ENCODE measurements at regions not wholly inside any gene's neighbourhood (a gene's known extent, or its start where the extent isn't known, plus 50 kb on each side); places are given as distances from the start of the nearest gene placed in this dataset.

DNA sequence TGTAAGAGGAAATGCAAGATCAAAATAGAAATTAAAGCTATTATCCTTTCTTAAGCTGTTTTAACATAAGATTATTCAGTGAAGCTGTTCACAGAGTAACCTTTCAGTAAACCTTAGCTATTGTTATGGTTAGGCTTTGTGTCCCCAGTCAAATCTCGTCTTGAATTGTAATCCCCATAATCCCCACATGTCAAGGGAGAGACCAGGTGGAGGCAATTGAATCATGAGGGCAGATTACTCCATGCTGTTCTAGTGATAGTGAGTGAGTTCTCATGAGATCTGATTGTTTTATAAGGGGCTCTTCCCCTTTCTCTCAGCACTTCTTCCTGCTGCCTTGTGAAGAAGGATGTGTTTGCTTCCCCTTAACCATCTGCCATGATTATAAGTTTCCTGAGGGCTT, 424.4 kb downstream of the DSEL start:
- no peaks in the 10 kb centered on the region for H3K27me3 ChIP-seq (ENCODE audit: control insufficient read depth in 3 of 3, insufficient read depth in 3 of 3, low read length in 3 of 3)
- H3K9me3 ChIP-seq (ENCODE audit: control insufficient read depth in 3 of 3, low read length in 3 of 3), result no peaks in the 10 kb centered on the region
- no peak overlapping the region for H3K9ac ChIP-seq (ENCODE audit: low read depth in 1 of 3, low read length in 3 of 3)
- no peak overlapping the region for H3K27ac ChIP-seq (ENCODE audit: low read depth, low read length)
- no peak overlapping the region for H3K4me3 ChIP-seq (ENCODE audit: low read length in 3 of 3)
- no peaks in the 10 kb centered on the region for H3K4me1 ChIP-seq (ENCODE audit: control insufficient read depth in 3 of 3, insufficient read depth in 3 of 3, low read length in 3 of 3)
- H3K36me3 ChIP-seq (ENCODE audit: control insufficient read depth in 3 of 3, insufficient read depth in 3 of 3, low read length in 3 of 3), result no peaks in the 10 kb centered on the region

DNA sequence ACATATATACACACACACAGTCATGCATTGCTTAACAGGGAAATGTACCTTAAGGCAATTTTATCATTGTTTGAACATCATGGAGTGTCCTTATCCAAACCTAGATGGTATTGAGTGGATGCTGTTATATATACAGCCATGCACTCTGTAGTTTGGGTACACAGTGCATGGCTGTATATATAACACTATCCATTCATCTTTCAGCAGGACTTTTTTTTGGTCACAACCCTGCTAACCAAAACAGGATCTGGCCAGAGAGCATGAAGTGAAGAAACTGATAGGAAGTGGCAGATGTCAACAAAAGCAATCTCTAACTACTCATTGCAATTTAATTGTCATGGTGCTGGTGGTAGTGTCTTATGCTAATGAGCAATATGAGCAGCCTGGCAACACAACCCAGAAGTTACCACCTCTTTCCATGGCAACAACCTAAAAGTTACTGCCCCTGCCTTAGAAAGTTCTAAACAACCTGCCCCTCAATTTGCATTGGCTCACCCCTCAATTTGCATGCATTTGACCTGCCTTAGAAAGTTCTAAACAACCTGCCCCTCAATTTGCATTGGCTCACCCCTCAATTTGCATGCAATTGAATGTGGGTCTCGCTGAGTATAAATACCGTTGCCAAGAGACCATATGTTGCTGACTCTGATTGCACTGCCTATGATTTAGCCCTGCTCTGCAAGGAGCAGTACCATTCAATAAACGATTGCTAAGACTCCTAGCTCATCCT, 434.9 kb downstream of the DSEL start:
- no peaks in the 10 kb centered on the region for H3K36me3 ChIP-seq (ENCODE audit: control insufficient read depth in 3 of 3, insufficient read depth in 3 of 3, low read length in 3 of 3)
- no peak overlapping the region for H3K4me3 ChIP-seq (ENCODE audit: low read length in 3 of 3)
- no peak overlapping the region for H3K9ac ChIP-seq (ENCODE audit: low read depth in 1 of 3, low read length in 3 of 3)
- H3K27me3 ChIP-seq (ENCODE audit: control insufficient read depth in 3 of 3, insufficient read depth in 3 of 3, low read length in 3 of 3), result no peaks in the 10 kb centered on the region
- no peak overlapping the region for H3K27ac ChIP-seq (ENCODE audit: low read depth, low read length)
- no peaks in the 10 kb centered on the region for H3K9me3 ChIP-seq (ENCODE audit: control insufficient read depth in 3 of 3, low read length in 3 of 3)
- no peaks in the 10 kb centered on the region for H3K4me1 ChIP-seq (ENCODE audit: control insufficient read depth in 3 of 3, insufficient read depth in 3 of 3, low read length in 3 of 3)

GRCh38 chr18:67080601-67081000, 435.9 kb downstream of the DSEL start:
- H3K27me3 ChIP-seq (ENCODE audit: control insufficient read depth in 3 of 3, insufficient read depth in 3 of 3, low read length in 3 of 3), result no peaks in the 10 kb centered on the region
- no peak overlapping the region for H3K27ac ChIP-seq (ENCODE audit: low read depth, low read length)
- H3K9ac ChIP-seq (ENCODE audit: low read depth in 1 of 3, low read length in 3 of 3), result no peak overlapping the region
- no peaks in the 10 kb centered on the region for H3K4me1 ChIP-seq (ENCODE audit: control insufficient read depth in 3 of 3, insufficient read depth in 3 of 3, low read length in 3 of 3)
- H3K36me3 ChIP-seq (ENCODE audit: control insufficient read depth in 3 of 3, insufficient read depth in 3 of 3, low read length in 3 of 3), result no peaks in the 10 kb centered on the region
- no peak overlapping the region for H3K4me3 ChIP-seq (ENCODE audit: low read length in 3 of 3)
- no peaks in the 10 kb centered on the region for H3K9me3 ChIP-seq (ENCODE audit: control insufficient read depth in 3 of 3, low read length in 3 of 3)

GRCh38 chr18:67074309-67074708, 442.2 kb downstream of the DSEL start:
- Histone ChIP-seq H3K27me3 (ENCODE audit: control insufficient read depth in 3 of 3, insufficient read depth in 3 of 3, low read length in 3 of 3) (no peaks in the 10 kb centered on the region), H3K9me3 (ENCODE audit: control insufficient read depth in 3 of 3, low read length in 3 of 3) (no peaks in the 10 kb centered on the region), H3K36me3 (ENCODE audit: control insufficient read depth in 3 of 3, insufficient read depth in 3 of 3, low read length in 3 of 3) (no peaks in the 10 kb centered on the region), H3K9ac (ENCODE audit: low read depth in 1 of 3, low read length in 3 of 3) (no peak overlapping the region), H3K4me1 (ENCODE audit: control insufficient read depth in 3 of 3, insufficient read depth in 3 of 3, low read length in 3 of 3) (no peaks in the 10 kb centered on the region), H3K4me3 (ENCODE audit: low read length in 3 of 3) (no peak overlapping the region), H3K27ac (ENCODE audit: low read depth, low read length) (no peak overlapping the region)

DNA sequence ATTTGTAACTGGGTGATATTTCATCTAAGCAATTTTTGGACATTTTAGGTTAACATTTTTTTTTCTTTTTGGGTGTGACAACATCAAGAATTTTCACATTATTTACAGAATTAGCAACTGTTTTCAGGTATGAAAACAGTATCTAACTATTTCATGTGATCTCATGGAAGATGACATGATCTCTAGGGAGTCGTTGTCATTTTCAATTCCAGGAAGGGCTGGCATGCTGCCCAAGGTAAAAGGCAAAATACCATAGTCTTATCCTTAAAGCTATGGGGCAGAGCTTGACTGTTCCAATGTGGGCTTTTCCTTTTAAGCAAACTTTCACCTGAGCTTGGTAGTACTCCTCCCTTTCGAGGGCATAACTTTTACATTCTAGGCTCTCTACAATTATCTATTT, 443.7 kb downstream of the DSEL start:
- Histone ChIP-seq H3K4me3 (ENCODE audit: low read length in 3 of 3) (no peak overlapping the region), H3K9me3 (ENCODE audit: control insufficient read depth in 3 of 3, low read length in 3 of 3) (no peaks in the 10 kb centered on the region), H3K27me3 (ENCODE audit: control insufficient read depth in 3 of 3, insufficient read depth in 3 of 3, low read length in 3 of 3) (no peaks in the 10 kb centered on the region), H3K9ac (ENCODE audit: low read depth in 1 of 3, low read length in 3 of 3) (no peak overlapping the region), H3K36me3 (ENCODE audit: control insufficient read depth in 3 of 3, insufficient read depth in 3 of 3, low read length in 3 of 3) (no peaks in the 10 kb centered on the region), H3K4me1 (ENCODE audit: control insufficient read depth in 3 of 3, insufficient read depth in 3 of 3, low read length in 3 of 3) (no peaks in the 10 kb centered on the region), H3K27ac (ENCODE audit: low read depth, low read length) (no peak overlapping the region)

DNA sequence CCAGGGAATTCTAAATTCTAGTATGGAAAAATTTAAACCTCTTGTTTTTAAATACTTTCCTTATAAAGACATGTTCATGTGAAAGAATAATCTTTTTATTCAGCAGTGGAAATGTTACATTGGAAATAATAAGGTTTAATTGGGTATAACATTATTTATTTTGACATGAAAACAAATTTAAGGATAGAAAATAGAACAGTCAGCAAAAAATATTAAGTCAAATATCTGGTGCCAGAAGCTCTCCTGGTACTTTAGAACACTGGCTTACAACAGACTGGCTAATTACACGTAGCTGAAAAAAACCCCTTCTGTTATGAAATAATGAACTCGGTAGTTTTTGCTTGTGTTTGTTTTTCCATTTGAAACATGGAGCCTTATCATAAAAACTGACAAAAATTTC, 447.9 kb downstream of the DSEL start:
- H3K9me3 ChIP-seq (ENCODE audit: control insufficient read depth in 3 of 3, low read length in 3 of 3), result no peaks in the 10 kb centered on the region
- H3K9ac ChIP-seq (ENCODE audit: low read depth in 1 of 3, low read length in 3 of 3), result no peak overlapping the region
- H3K36me3 ChIP-seq (ENCODE audit: control insufficient read depth in 3 of 3, insufficient read depth in 3 of 3, low read length in 3 of 3), result no peaks in the 10 kb centered on the region
- H3K4me1 ChIP-seq (ENCODE audit: control insufficient read depth in 3 of 3, insufficient read depth in 3 of 3, low read length in 3 of 3), result no peaks in the 10 kb centered on the region
- H3K4me3 ChIP-seq (ENCODE audit: low read length in 3 of 3), result no peak overlapping the region
- H3K27ac ChIP-seq (ENCODE audit: low read depth, low read length), result no peak overlapping the region
- no peaks in the 10 kb centered on the region for H3K27me3 ChIP-seq (ENCODE audit: control insufficient read depth in 3 of 3, insufficient read depth in 3 of 3, low read length in 3 of 3)

- Histone ChIP-seq H3K4me3 (ENCODE audit: low read length in 3 of 3) (no peak overlapping the region), H3K27me3 (ENCODE audit: control insufficient read depth in 3 of 3, insufficient read depth in 3 of 3, low read length in 3 of 3) (no peaks in the 10 kb centered on the region), H3K36me3 (ENCODE audit: control insufficient read depth in 3 of 3, insufficient read depth in 3 of 3, low read length in 3 of 3) (no peaks in the 10 kb centered on the region), H3K4me1 (ENCODE audit: control insufficient read depth in 3 of 3, insufficient read depth in 3 of 3, low read length in 3 of 3) (no peaks in the 10 kb centered on the region), H3K9me3 (ENCODE audit: control insufficient read depth in 3 of 3, low read length in 3 of 3) (peaks cover 0 to 4% (median 0%) of the 10 kb centered on the region in 3 donors), H3K27ac (ENCODE audit: low read depth, low read length) (no peak overlapping the region), H3K9ac (ENCODE audit: low read depth in 1 of 3, low read length in 3 of 3) (no peak overlapping the region)
Observed at GRCh38 chr18:67047334-67047733, 443.4 kb upstream of the CDH19 start.

- Histone ChIP-seq H3K4me1 (ENCODE audit: control insufficient read depth in 3 of 3, insufficient read depth in 3 of 3, low read length in 3 of 3) (no peaks in the 10 kb centered on the region), H3K36me3 (ENCODE audit: control insufficient read depth in 3 of 3, insufficient read depth in 3 of 3, low read length in 3 of 3) (no peaks in the 10 kb centered on the region), H3K9me3 (ENCODE audit: control insufficient read depth in 3 of 3, low read length in 3 of 3) (peaks cover 0 to 4% (median 0%) of the 10 kb centered on the region in 3 donors), H3K27me3 (ENCODE audit: control insufficient read depth in 3 of 3, insufficient read depth in 3 of 3, low read length in 3 of 3) (no peaks in the 10 kb centered on the region), H3K9ac (ENCODE audit: low read depth in 1 of 3, low read length in 3 of 3) (no peak overlapping the region), H3K4me3 (ENCODE audit: low read length in 3 of 3) (no peak overlapping the region), H3K27ac (ENCODE audit: low read depth, low read length) (no peak overlapping the region)
Observed at GRCh38 chr18:67043276-67043675, 439.4 kb upstream of the CDH19 start.

- Histone ChIP-seq H3K4me1 (ENCODE audit: control insufficient read depth in 3 of 3, insufficient read depth in 3 of 3, low read length in 3 of 3) (no peaks in the 10 kb centered on the region), H3K4me3 (ENCODE audit: low read length in 3 of 3) (no peak overlapping the region), H3K9me3 (ENCODE audit: control insufficient read depth in 3 of 3, low read length in 3 of 3) (peaks cover 0 to 4% (median 0%) of the 10 kb centered on the region in 3 donors), H3K27me3 (ENCODE audit: control insufficient read depth in 3 of 3, insufficient read depth in 3 of 3, low read length in 3 of 3) (no peaks in the 10 kb centered on the region), H3K36me3 (ENCODE audit: control insufficient read depth in 3 of 3, insufficient read depth in 3 of 3, low read length in 3 of 3) (no peaks in the 10 kb centered on the region), H3K9ac (ENCODE audit: low read depth in 1 of 3, low read length in 3 of 3) (no peak overlapping the region), H3K27ac (ENCODE audit: low read depth, low read length) (no peak overlapping the region)
Observed at GRCh38 chr18:67041334-67041733, 437.4 kb upstream of the CDH19 start.

DNA sequence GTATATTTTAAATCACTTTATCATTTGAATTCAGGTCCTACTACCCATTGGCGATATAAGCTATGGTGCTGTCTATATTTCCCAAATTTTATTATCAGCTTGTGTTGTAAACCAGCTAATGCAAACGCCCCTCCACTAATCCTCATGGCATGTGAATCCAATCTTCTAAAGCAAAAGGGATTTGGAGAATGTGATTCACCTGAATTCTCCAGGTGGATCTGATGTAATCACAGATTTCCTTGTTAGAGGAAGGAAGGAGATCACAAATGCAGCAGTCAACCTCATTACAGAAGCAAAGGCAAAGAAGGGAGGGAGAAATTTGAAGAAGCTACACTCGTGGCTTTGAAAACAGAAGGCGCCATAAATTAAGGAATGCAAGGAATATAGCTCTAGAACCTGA, 431.1 kb upstream of the CDH19 start:
- H3K9ac ChIP-seq (ENCODE audit: low read depth in 1 of 3, low read length in 3 of 3), result no peak overlapping the region
- H3K36me3 ChIP-seq (ENCODE audit: control insufficient read depth in 3 of 3, insufficient read depth in 3 of 3, low read length in 3 of 3), result no peaks in the 10 kb centered on the region
- H3K27ac ChIP-seq (ENCODE audit: low read depth, low read length), result no peak overlapping the region
- H3K27me3 ChIP-seq (ENCODE audit: control insufficient read depth in 3 of 3, insufficient read depth in 3 of 3, low read length in 3 of 3), result peaks cover 0 to 2% (median 0%) of the 10 kb centered on the region in 3 donors
- no peaks in the 10 kb centered on the region for H3K9me3 ChIP-seq (ENCODE audit: control insufficient read depth in 3 of 3, low read length in 3 of 3)
- H3K4me1 ChIP-seq (ENCODE audit: control insufficient read depth in 3 of 3, insufficient read depth in 3 of 3, low read length in 3 of 3), result no peaks in the 10 kb centered on the region
- H3K4me3 ChIP-seq (ENCODE audit: low read length in 3 of 3), result no peak overlapping the region
